Mesenchymal stem cell (in vitro differentiated cells and primary cell): ENCODE measurements at regions not wholly inside any gene's neighbourhood (a gene's known extent, or its start where the extent isn't known, plus 50 kb on each side); places are given as distances from the start of the nearest gene placed in this dataset.
"Not testable (repeated sequence)": the region's sequence is repeated elsewhere in the genome, so short reads cannot be mapped to it uniquely, and the experiment has no call there.

Experiments
- DNase-seq: peaks from one replicate; pipeline ENCODE4 v3.0.0-alpha.2; 2013
- H2AFZ ChIP-seq: one replicate; pipeline ENCODE4 v1.6.1; 2013; ENCODE audit warnings: low read depth, mild to moderate bottlenecking, control low read depth, inconsistent platforms, low read length, moderate library complexity
- H2AK5ac ChIP-seq: 2 replicates; pipeline ENCODE4 v1.6.1; 2013; ENCODE audit warnings: low read length, moderate library complexity, mild to moderate bottlenecking, inconsistent platforms; ENCODE audit not compliant: severe bottlenecking
- H2BK120ac ChIP-seq: one replicate; pipeline ENCODE4 v1.6.1; 2013; ENCODE audit warnings: low read depth, mild to moderate bottlenecking, inconsistent platforms, low read length, moderate library complexity
- H2BK12ac ChIP-seq, 2 experiments: one replicate each; pipeline ENCODE4 v1.6.1; 2013; ENCODE audit warnings: inconsistent platforms in 2 of 2, low read length in 2 of 2, mild to moderate bottlenecking in 2 of 2, moderate library complexity in 2 of 2, control low read depth in 1 of 2
- H2BK15ac ChIP-seq: one replicate; pipeline ENCODE4 v1.6.1; 2013; ENCODE audit warnings: mild to moderate bottlenecking, low read depth, inconsistent platforms; ENCODE audit not compliant: poor library complexity, severe bottlenecking
- H2BK5ac ChIP-seq: 2 replicates; pipeline ENCODE4 v1.6.1; 2013; ENCODE audit warnings: low read depth, mild to moderate bottlenecking, low read length, control low read depth, inconsistent platforms; ENCODE audit not compliant: poor library complexity, severe bottlenecking
- H3K14ac ChIP-seq, 2 experiments: one replicate each; pipeline ENCODE4 v1.6.1; 2013; ENCODE audit warnings: inconsistent platforms in 2 of 2, low read length in 2 of 2, control low read depth in 1 of 2, mild to moderate bottlenecking in 1 of 2, moderate library complexity in 1 of 2
- H3K18ac ChIP-seq, 2 experiments: one replicate each; pipeline ENCODE4 v1.6.1; 2013; ENCODE audit warnings: inconsistent platforms in 2 of 2, low read length in 2 of 2, control low read depth in 1 of 2, low read depth in 1 of 2, mild to moderate bottlenecking in 1 of 2
- H3K23ac ChIP-seq, 2 experiments: one replicate each; pipeline ENCODE4 v1.6.1; 2013; ENCODE audit warnings: inconsistent platforms in 2 of 2, low read length in 2 of 2, mild to moderate bottlenecking in 2 of 2, moderate library complexity in 2 of 2, control low read depth in 1 of 2
- H3K27ac ChIP-seq: 2 replicates; pipeline ENCODE4 v1.5.1; 2013; ENCODE audit warnings: mild to moderate bottlenecking, moderate library complexity, low read length, control low read depth, inconsistent platforms; ENCODE audit not compliant: poor library complexity, severe bottlenecking
- H3K27me3 ChIP-seq, 2 experiments: 2 replicates each; pipeline versions ENCODE4 v1.6.1 to v1.7.0; 2013; ENCODE audit warnings: low read length in 2 of 2, mild to moderate bottlenecking in 2 of 2, moderate library complexity in 2 of 2, control low read depth in 1 of 2, inconsistent platforms in 1 of 2; ENCODE audit not compliant: control insufficient read depth in 1 of 2, insufficient read depth in 1 of 2
- H3K36me3 ChIP-seq, 2 experiments: 2 replicates each; pipeline versions ENCODE4 v1.6.1 to v1.7.0; 2013; ENCODE audit warnings: low read length in 2 of 2, control low read depth in 1 of 2, inconsistent platforms in 1 of 2, low read depth in 1 of 2, mild to moderate bottlenecking in 1 of 2; ENCODE audit not compliant: insufficient read depth in 2 of 2, control insufficient read depth in 1 of 2
- H3K4ac ChIP-seq, 2 experiments: one replicate each; pipeline ENCODE4 v1.6.1; 2013; ENCODE audit warnings: inconsistent platforms in 2 of 2, low read length in 2 of 2, mild to moderate bottlenecking in 2 of 2, moderate library complexity in 2 of 2, control low read depth in 1 of 2, low read depth in 1 of 2
- H3K4me1 ChIP-seq: 2 replicates; pipeline ENCODE4 v1.6.1; 2013; ENCODE audit warnings: low read depth, low read length, control low read depth; ENCODE audit not compliant: control insufficient read depth, insufficient read depth
- H3K4me2 ChIP-seq: 2 replicates; pipeline ENCODE4 v1.6.1; 2013; ENCODE audit warnings: low read length, mild to moderate bottlenecking, inconsistent platforms; ENCODE audit not compliant: poor library complexity, severe bottlenecking
- H3K4me3 ChIP-seq, 2 experiments: 2 replicates each; pipeline versions ENCODE4 v1.5.1 to v1.7.0; 2013; ENCODE audit warnings: low read length in 2 of 2, mild to moderate bottlenecking in 2 of 2, control low read depth in 1 of 2, low read depth in 1 of 2; ENCODE audit not compliant: insufficient read depth in 1 of 2
- H3K79me1 ChIP-seq: replicated peaks from 2 replicates; pipeline ENCODE4 v1.6.1; 2013; ENCODE audit warnings: mild to moderate bottlenecking, control low read depth, low read length, inconsistent platforms; ENCODE audit not compliant: poor library complexity, severe bottlenecking
- H3K9ac ChIP-seq: 2 replicates; pipeline ENCODE4 v1.7.0; 2013; ENCODE audit warnings: mild to moderate bottlenecking, low read length, moderate library complexity
- H3K9me3 ChIP-seq: 2 replicates; pipeline ENCODE4 v1.7.0; 2013; ENCODE audit warnings: mild to moderate bottlenecking, low read length; ENCODE audit not compliant: control insufficient read depth
- H4K8ac ChIP-seq: one replicate; pipeline ENCODE4 v1.6.1; 2013; ENCODE audit warnings: inconsistent platforms, mild to moderate bottlenecking, low read length, moderate library complexity
- H4K91ac ChIP-seq: one replicate; pipeline ENCODE4 v1.6.1; 2013; ENCODE audit warnings: mild to moderate bottlenecking, low read length, inconsistent platforms
- WGBS: methylation state at CpG from one replicate; pipeline ENCODE4 v1.1.7; 2013; ENCODE audit warnings: mixed read lengths; 5-methylcytosine and 5-hydroxymethylcytosine counted together

GRCh38 chr22:22300511-22300910 is 55.9 kb downstream of the VPREB1 start:
- not testable (repeated sequence) for H3K14ac ChIP-seq, H2BK12ac ChIP-seq, H2BK5ac ChIP-seq, H3K9ac ChIP-seq, H3K4ac ChIP-seq, H2AK5ac ChIP-seq, H4K8ac ChIP-seq, H3K9me3 ChIP-seq, H3K4me1 ChIP-seq, H2AFZ ChIP-seq, H3K4me2 ChIP-seq, H3K27me3 ChIP-seq, H4K91ac ChIP-seq, H3K4me3 ChIP-seq, H3K23ac ChIP-seq, H3K79me1 ChIP-seq, H2BK15ac ChIP-seq, DNase-seq, H3K18ac ChIP-seq, H2BK120ac ChIP-seq, H3K27ac ChIP-seq, H3K36me3 ChIP-seq
- WGBS: 85% methylated on average over 5 of the region's 5 CpGs

GRCh38 chr22:22300946-22301345 is 56.4 kb downstream of the VPREB1 start:
- not testable (repeated sequence) for H2AK5ac ChIP-seq, H4K91ac ChIP-seq, H2BK12ac ChIP-seq, H3K14ac ChIP-seq, H4K8ac ChIP-seq, H3K9ac ChIP-seq, H3K4ac ChIP-seq, H2BK5ac ChIP-seq, H2BK120ac ChIP-seq, H3K4me3 ChIP-seq, H3K36me3 ChIP-seq, H3K27ac ChIP-seq, H3K27me3 ChIP-seq, DNase-seq, H2BK15ac ChIP-seq, H3K23ac ChIP-seq, H3K4me1 ChIP-seq, H3K18ac ChIP-seq, H3K9me3 ChIP-seq, H3K4me2 ChIP-seq, H2AFZ ChIP-seq, H3K79me1 ChIP-seq
- WGBS: no CpG with 5 or more reads among the region's 1 CpG

DNA sequence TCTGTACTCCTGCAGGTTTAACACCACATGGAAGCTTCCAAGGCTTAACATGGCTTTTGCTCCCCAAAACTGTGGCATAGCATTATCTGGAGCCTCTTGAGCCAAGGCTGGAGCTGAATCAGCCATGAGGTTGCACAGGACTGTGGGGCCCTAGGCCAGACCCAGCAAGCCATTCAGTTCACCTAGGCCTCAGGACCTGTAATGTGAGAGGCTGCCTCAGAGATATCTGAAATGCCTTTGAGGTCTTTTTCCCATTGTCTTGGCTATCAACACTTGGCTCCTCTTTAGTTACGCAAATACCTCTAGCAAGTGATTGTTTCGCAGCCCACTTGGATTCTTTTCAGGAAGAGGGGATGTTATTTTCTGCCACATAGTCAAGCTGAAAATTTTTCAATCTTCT is 72.0 kb downstream of the VPREB1 start:
- Histone ChIP-seq H2BK5ac (no peak overlapping the region), H3K36me3 (peaks cover 25 to 46% of the 10 kb centered on the region in 2 experiments), H3K27ac (no peak overlapping the region), H2AFZ (no peak overlapping the region), H2BK15ac (no peak overlapping the region), H3K18ac (no peak overlapping the region), H3K27me3 (no peaks in the 10 kb centered on the region), H3K79me1 (peaks cover 12% of the 10 kb centered on the region), H3K9me3 (no peaks in the 10 kb centered on the region), H3K4me1 (no peaks in the 10 kb centered on the region), H3K4ac (no peak overlapping the region), H3K9ac (no peak overlapping the region), H2AK5ac (no peak overlapping the region), H2BK12ac (no peak overlapping the region), H3K23ac (no peak overlapping the region), H4K8ac (no peak overlapping the region), H3K14ac (no peak overlapping the region), H3K4me2 (no peak overlapping the region), H2BK120ac (no peak overlapping the region), H4K91ac (no peak overlapping the region), H3K4me3 (no peak overlapping the region)
- no peak for DNase-seq
- 100% methylated on average over 2 of the region's 2 CpGs for WGBS

DNA sequence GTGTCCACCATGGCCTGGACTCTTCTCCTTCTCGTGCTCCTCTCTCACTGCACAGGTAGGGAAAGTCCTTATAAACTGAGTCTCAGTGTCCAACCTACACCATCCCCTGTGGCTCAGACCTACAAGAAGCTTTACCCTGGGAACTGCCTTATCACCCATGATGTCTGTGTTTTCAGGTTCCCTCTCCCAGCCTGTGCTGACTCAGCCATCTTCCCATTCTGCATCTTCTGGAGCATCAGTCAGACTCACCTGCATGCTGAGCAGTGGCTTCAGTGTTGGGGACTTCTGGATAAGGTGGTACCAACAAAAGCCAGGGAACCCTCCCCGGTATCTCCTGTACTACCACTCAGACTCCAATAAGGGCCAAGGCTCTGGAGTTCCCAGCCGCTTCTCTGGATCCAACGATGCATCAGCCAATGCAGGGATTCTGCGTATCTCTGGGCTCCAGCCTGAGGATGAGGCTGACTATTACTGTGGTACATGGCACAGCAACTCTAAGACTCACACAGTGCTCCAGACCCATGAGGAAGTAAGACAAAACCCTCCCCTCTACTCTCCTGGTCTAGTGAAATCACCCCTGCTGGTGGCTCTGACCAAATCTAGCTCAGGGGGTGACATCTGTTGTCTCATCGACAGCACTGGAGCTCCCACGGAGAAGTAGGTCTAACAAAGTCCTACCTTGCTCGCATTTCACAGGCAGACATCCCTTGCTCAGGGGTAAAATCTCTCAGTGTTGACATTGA is 74.3 kb downstream of the VPREB1 start:
- Histone ChIP-seq H2AK5ac (no peak overlapping the region), H3K9ac (no peak overlapping the region), H4K8ac (no peak overlapping the region), H3K36me3 (peaks cover 36 to 49% of the 10 kb centered on the region in 2 experiments), H3K18ac (no peak overlapping the region), H3K14ac (no peak overlapping the region), H2BK12ac (no peak overlapping the region), H2BK120ac (no peak overlapping the region), H4K91ac (no peak overlapping the region), H3K23ac (no peak overlapping the region), H3K9me3 (no peaks in the 10 kb centered on the region), H3K79me1 (peaks cover 12% of the 10 kb centered on the region), H2BK15ac (no peak overlapping the region), H2AFZ (no peak overlapping the region), H2BK5ac (no peak overlapping the region), H3K4ac (no peak overlapping the region), H3K4me1 (peaks cover 3% of the 10 kb centered on the region), H3K4me2 (no peak overlapping the region), H3K27me3 (no peaks in the 10 kb centered on the region), H3K4me3 (no peak overlapping the region), H3K27ac (no peak overlapping the region)
- 98% methylated on average over 8 of the region's 8 CpGs for WGBS
- no peak for DNase-seq
